CD4-positive, alpha-beta memory T cell (primary cell): ENCODE measurements at regions not wholly inside any gene's neighbourhood (a gene's known extent, or its start where the extent isn't known, plus 50 kb on each side); places are given as distances from the start of the nearest gene placed in this dataset.

Source experiments
- CTCF ChIA-PET: fragments of 350-600 bp; sonication (Branson Sonifier 250); formaldehyde crosslinking; loops from one replicate; lab custom pipeline; 2021; ENCODE audit warnings: inconsistent platforms; ENCODE audit not compliant: partially characterized antibody; lab: Charles Lee
- POLR2A ChIA-PET: fragments of 350-600 bp; sonication (Branson Sonifier 250); formaldehyde crosslinking; loops from one replicate; lab custom pipeline; 2021; ENCODE audit not compliant: partially characterized antibody; lab: Charles Lee
- DNase-seq, 5 donors: peaks; one replicate each; pipeline versions ENCODE4 v3.0.0 to v3.0.0-alpha.2; 2020 to 2022; ENCODE audit warnings: mixed read lengths in 1 of 5
- H3K27ac ChIP-seq: one replicate; pipeline ENCODE4 v1.7.0; 2013; ENCODE audit warnings: low read depth, low read length
- H3K27me3 ChIP-seq: 2 replicates; pipeline ENCODE4 v1.7.0; 2013; ENCODE audit warnings: mild to moderate bottlenecking, low read length, moderate library complexity; ENCODE audit not compliant: insufficient read depth
- H3K36me3 ChIP-seq: 2 replicates; pipeline ENCODE4 v1.7.0; 2013; ENCODE audit warnings: mild to moderate bottlenecking, low read length, moderate library complexity; ENCODE audit not compliant: insufficient read depth
- H3K4me1 ChIP-seq: 2 replicates; pipeline ENCODE4 v1.7.0; 2013; ENCODE audit warnings: mild to moderate bottlenecking, low read length, moderate library complexity; ENCODE audit not compliant: insufficient read depth
- H3K4me3 ChIP-seq, 2 donors: one replicate each; pipeline ENCODE4 v1.7.0; 2013; ENCODE audit warnings: low read length in 2 of 2, mild to moderate bottlenecking in 1 of 2
- H3K9me3 ChIP-seq, 2 donors: one replicate each; pipeline ENCODE4 v1.7.0; 2013; ENCODE audit warnings: low read length in 2 of 2, control low read depth in 1 of 2; ENCODE audit not compliant: control insufficient read depth in 1 of 2
- H3K27ac Mint-ChIP-seq, 7 donors: one replicate each; pipeline ENCODE4 v1.8.0; 2020 to 2021; ENCODE audit warnings: mixed read lengths in 7 of 7, mild to moderate bottlenecking in 6 of 7, inconsistent platforms in 3 of 7, moderate library complexity in 3 of 7
- H3K27me3 Mint-ChIP-seq, 2 donors: one replicate each; pipeline ENCODE4 v1.8.0; 2020 to 2021; ENCODE audit warnings: mixed read lengths in 2 of 2
- H3K36me3 Mint-ChIP-seq, 2 donors: one replicate each; pipeline ENCODE4 v1.8.0; 2020 to 2021; ENCODE audit warnings: mixed read lengths in 2 of 2, inconsistent platforms in 1 of 2, mild to moderate bottlenecking in 1 of 2
- H3K4me1 Mint-ChIP-seq, 4 donors: one replicate each; pipeline ENCODE4 v1.8.0; 2020 to 2021; ENCODE audit warnings: mixed read lengths in 4 of 4, mild to moderate bottlenecking in 1 of 4
- H3K4me3 Mint-ChIP-seq, 8 donors: one replicate each; pipeline ENCODE4 v1.8.0; 2020 to 2021; ENCODE audit warnings: mixed read lengths in 8 of 8, mild to moderate bottlenecking in 7 of 8, moderate library complexity in 6 of 8, inconsistent platforms in 3 of 8
- H3K9me3 Mint-ChIP-seq, 8 donors: one replicate each; pipeline ENCODE4 v1.8.0; 2020 to 2021; ENCODE audit warnings: mixed read lengths in 8 of 8, mild to moderate bottlenecking in 5 of 8, inconsistent platforms in 3 of 8, moderate library complexity in 1 of 8
- intact Hi-C: fragments of 100-400 bp; cut with micrococcal nuclease; formaldehyde crosslinking; loops from one replicate; pipeline ENCODE4 v1.15.1; 2023

- Mint-ChIP-seq H3K4me3 (no peak overlapping the region), H3K36me3 (peaks cover 0 to 1% of the 10 kb centered on the region in 2 donors), H3K4me1 (no peaks in the 10 kb centered on the region), H3K27ac (no peak overlapping the region), H3K9me3 (peaks cover 4 to 48% (median 24%) of the 10 kb centered on the region in 8 donors), H3K27me3 (no peaks in the 10 kb centered on the region)
- Histone ChIP-seq H3K27me3 (no peaks in the 10 kb centered on the region), H3K27ac (no peak overlapping the region), H3K4me1 (no peaks in the 10 kb centered on the region), H3K4me3 (no peak overlapping the region), H3K9me3 (no peaks in the 10 kb centered on the region), H3K36me3 (no peaks in the 10 kb centered on the region)
- DNase-seq = no peak
- ChIA-PET CTCF (no interaction called here), POLR2A (no interaction called here)
- intact Hi-C loops = no loop called here
Observed at GRCh38 chr6:164359441-164359840, 944.9 kb downstream of the QKI start.

GRCh38 chr6:164359036-164359435, 944.5 kb downstream of the QKI start:
- Histone ChIP-seq H3K9me3 (no peaks in the 10 kb centered on the region), H3K27ac (no peak overlapping the region), H3K36me3 (no peaks in the 10 kb centered on the region), H3K27me3 (no peaks in the 10 kb centered on the region), H3K4me1 (no peaks in the 10 kb centered on the region), H3K4me3 (no peak overlapping the region)
- H3K9me3 Mint-ChIP-seq = peaks cover 4 to 48% (median 24%) of the 10 kb centered on the region in 8 donors
- CTCF ChIA-PET = no interaction called here
- intact Hi-C loops = no loop called here
- peaks cover 0 to 1% of the 10 kb centered on the region in 2 donors for H3K36me3 Mint-ChIP-seq
- POLR2A ChIA-PET = no interaction called here
- no peaks in the 10 kb centered on the region for H3K4me1 Mint-ChIP-seq
- H3K27ac Mint-ChIP-seq = no peak overlapping the region
- no peak overlapping the region for H3K4me3 Mint-ChIP-seq
- no peak for DNase-seq
- no peaks in the 10 kb centered on the region for H3K27me3 Mint-ChIP-seq

DNA sequence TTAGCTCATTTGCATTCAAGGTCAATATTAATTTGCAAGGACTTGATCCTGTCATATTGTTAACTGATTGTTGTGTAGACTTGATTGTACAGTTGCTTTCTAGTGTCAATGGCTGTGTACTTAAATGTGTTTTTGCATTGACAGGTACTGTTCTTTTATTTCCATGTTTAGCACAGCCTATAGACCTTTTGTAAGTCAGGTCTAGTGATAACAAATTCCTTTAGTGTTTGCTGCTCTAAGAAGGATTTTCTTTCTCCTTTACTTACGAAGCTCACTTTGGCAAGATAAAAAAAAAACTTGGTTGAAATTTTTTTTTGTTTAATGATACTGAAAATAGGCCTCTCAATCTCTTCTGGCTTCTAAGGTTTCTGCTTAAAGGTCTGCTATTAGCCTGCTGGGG, 942.3 kb downstream of the QKI start:
- no peak for DNase-seq
- intact Hi-C loops = no loop called here
- Histone ChIP-seq H3K27me3 (no peaks in the 10 kb centered on the region), H3K4me3 (no peak overlapping the region), H3K27ac (no peak overlapping the region), H3K4me1 (no peaks in the 10 kb centered on the region), H3K36me3 (no peaks in the 10 kb centered on the region), H3K9me3 (no peaks in the 10 kb centered on the region)
- H3K4me3 Mint-ChIP-seq = no peak overlapping the region
- H3K27me3 Mint-ChIP-seq = no peaks in the 10 kb centered on the region
- no peak overlapping the region for H3K27ac Mint-ChIP-seq
- H3K9me3 Mint-ChIP-seq = peaks cover 4 to 38% (median 21%) of the 10 kb centered on the region in 8 donors
- no peaks in the 10 kb centered on the region for H3K4me1 Mint-ChIP-seq
- CTCF ChIA-PET = no interaction called here
- POLR2A ChIA-PET = no interaction called here
- H3K36me3 Mint-ChIP-seq = peaks cover 0 to 1% of the 10 kb centered on the region in 2 donors

DNA sequence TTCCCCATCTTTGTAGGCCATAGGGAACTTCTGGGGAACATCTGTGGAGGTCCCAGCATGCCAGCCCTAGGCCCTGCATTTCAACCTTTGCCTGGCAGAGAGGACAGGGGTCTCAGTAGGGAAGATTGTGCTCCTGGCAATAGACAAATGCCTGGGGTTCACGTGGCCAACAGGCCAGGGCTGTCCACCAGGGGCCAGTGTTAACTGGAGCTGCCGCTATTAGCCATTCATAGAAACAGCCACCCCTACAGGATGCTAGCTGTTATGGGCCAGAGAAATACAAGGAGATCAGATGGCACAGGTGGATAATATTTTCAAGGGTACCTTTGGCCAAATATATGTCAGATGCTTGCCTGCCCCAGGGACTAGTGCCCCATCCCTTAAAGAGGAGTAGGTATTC, 932.9 kb downstream of the QKI start:
- no peaks in the 10 kb centered on the region for H3K4me1 Mint-ChIP-seq
- H3K27me3 Mint-ChIP-seq = no peaks in the 10 kb centered on the region
- Histone ChIP-seq H3K4me3 (no peak overlapping the region), H3K27ac (no peak overlapping the region), H3K27me3 (no peaks in the 10 kb centered on the region), H3K4me1 (no peaks in the 10 kb centered on the region), H3K9me3 (no peaks in the 10 kb centered on the region), H3K36me3 (no peaks in the 10 kb centered on the region)
- no peak overlapping the region for H3K27ac Mint-ChIP-seq
- intact Hi-C loops = no loop called here
- DNase-seq = no peak
- H3K36me3 Mint-ChIP-seq = no peaks in the 10 kb centered on the region
- H3K9me3 Mint-ChIP-seq = peaks cover 0 to 10% (median 0%) of the 10 kb centered on the region in 8 donors
- H3K4me3 Mint-ChIP-seq = no peak overlapping the region
- POLR2A ChIA-PET = no interaction called here
- CTCF ChIA-PET = no interaction called here

DNA sequence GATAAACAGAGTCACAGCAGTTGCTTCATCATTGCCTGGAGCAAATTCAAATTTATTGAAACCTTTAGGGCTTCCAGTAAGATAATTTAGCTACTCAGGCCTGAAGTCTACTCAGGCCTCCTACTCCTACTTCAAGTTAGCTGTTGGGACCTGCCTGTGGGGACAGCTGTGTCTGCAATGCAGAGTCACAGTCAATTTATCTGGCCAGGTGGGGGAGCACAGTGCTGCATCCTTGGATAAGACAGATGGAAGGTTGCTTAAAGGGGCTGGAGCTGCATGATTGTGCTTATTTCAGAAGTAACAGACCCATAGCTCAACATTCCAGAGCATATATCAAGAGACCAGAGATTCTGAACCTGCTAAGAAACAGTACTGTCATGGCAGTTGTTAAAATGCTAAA, 932.1 kb downstream of the QKI start:
- H3K4me3 Mint-ChIP-seq = no peak overlapping the region
- Histone ChIP-seq H3K4me3 (no peak overlapping the region), H3K27ac (no peak overlapping the region), H3K4me1 (no peaks in the 10 kb centered on the region), H3K27me3 (no peaks in the 10 kb centered on the region), H3K36me3 (no peaks in the 10 kb centered on the region), H3K9me3 (no peaks in the 10 kb centered on the region)
- H3K9me3 Mint-ChIP-seq = peaks cover 0 to 14% (median 0%) of the 10 kb centered on the region in 8 donors
- no peak for DNase-seq
- CTCF ChIA-PET = no interaction called here
- POLR2A ChIA-PET = no interaction called here
- intact Hi-C loops = no loop called here
- H3K27ac Mint-ChIP-seq = no peak overlapping the region
- H3K36me3 Mint-ChIP-seq = no peaks in the 10 kb centered on the region
- no peaks in the 10 kb centered on the region for H3K27me3 Mint-ChIP-seq
- H3K4me1 Mint-ChIP-seq = no peaks in the 10 kb centered on the region

- Mint-ChIP-seq H3K9me3 (peaks cover 0 to 14% (median 0%) of the 10 kb centered on the region in 8 donors), H3K27me3 (no peaks in the 10 kb centered on the region), H3K27ac (no peak overlapping the region), H3K36me3 (no peaks in the 10 kb centered on the region), H3K4me3 (no peak overlapping the region), H3K4me1 (no peaks in the 10 kb centered on the region)
- DNase-seq = no peak
- H3K9me3 ChIP-seq = no peaks in the 10 kb centered on the region
- ChIA-PET CTCF (no interaction called here), POLR2A (no interaction called here)
- no peak overlapping the region for H3K4me3 ChIP-seq
- H3K27me3 ChIP-seq = no peaks in the 10 kb centered on the region
- intact Hi-C loops = no loop called here
- no peak overlapping the region for H3K27ac ChIP-seq
- H3K4me1 ChIP-seq = no peaks in the 10 kb centered on the region
- H3K36me3 ChIP-seq = no peaks in the 10 kb centered on the region
Observed at GRCh38 chr6:164345806-164346496, 931.4 kb downstream of the QKI start.

DNA sequence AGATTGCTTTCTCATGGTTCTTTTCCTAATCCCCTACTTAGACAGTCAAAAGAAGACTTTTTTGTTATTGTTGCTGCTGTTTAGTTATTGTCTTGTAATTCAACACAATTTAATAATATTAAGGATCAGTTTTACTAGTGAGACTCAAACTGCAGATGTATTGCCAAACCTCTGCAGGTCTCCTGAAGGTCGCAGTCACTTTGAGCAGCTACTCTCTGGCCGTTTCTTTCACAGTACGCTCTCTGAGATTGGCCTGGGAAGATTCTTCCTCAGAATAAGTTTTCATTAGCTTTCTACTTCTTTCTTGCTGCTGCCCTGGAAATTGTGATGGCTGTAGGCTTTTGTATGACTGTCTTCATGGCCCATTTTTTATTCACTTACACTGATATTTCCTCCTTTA, 930.8 kb downstream of the QKI start:
- DNase-seq = no peak
- Mint-ChIP-seq H3K36me3 (no peaks in the 10 kb centered on the region), H3K27ac (no peak overlapping the region), H3K4me3 (no peak overlapping the region), H3K4me1 (no peaks in the 10 kb centered on the region), H3K9me3 (peaks cover 0 to 14% (median 0%) of the 10 kb centered on the region in 8 donors), H3K27me3 (no peaks in the 10 kb centered on the region)
- no peaks in the 10 kb centered on the region for H3K4me1 ChIP-seq
- H3K27ac ChIP-seq = no peak overlapping the region
- H3K4me3 ChIP-seq = no peak overlapping the region
- ChIA-PET CTCF (no interaction called here), POLR2A (no interaction called here)
- intact Hi-C loops = no loop called here
- H3K36me3 ChIP-seq = no peaks in the 10 kb centered on the region
- H3K9me3 ChIP-seq = no peaks in the 10 kb centered on the region
- H3K27me3 ChIP-seq = no peaks in the 10 kb centered on the region
